H9 (cell line): ENCODE measurements at regions not wholly inside any gene's neighbourhood (a gene's known extent, or its start where the extent isn't known, plus 50 kb on each side); places are given as distances from the start of the nearest gene placed in this dataset.

Experiments used
- DNase-seq: peaks from one replicate; pipeline ENCODE4 v3.0.0-alpha.2; 2017
- H2AFZ ChIP-seq: one replicate; pipeline ENCODE4 v1.6.1; 2013; ENCODE audit warnings: mild to moderate bottlenecking, low read length, control low read depth, moderate library complexity
- H2AK5ac ChIP-seq: 2 replicates; pipeline ENCODE4 v1.6.1; 2013; ENCODE audit warnings: low read length, control low read depth, mixed read lengths; ENCODE audit not compliant: insufficient read length
- H2BK120ac ChIP-seq: one replicate; pipeline ENCODE4 v1.6.1; 2013; ENCODE audit warnings: low read depth, mild to moderate bottlenecking, low read length, control low read depth, inconsistent platforms; ENCODE audit not compliant: poor library complexity, severe bottlenecking
- H2BK12ac ChIP-seq: 2 replicates; pipeline ENCODE4 v1.6.1; 2013; ENCODE audit warnings: low read length, control low read depth, mixed read lengths, low read depth; ENCODE audit not compliant: insufficient read length
- H2BK15ac ChIP-seq: 2 replicates; pipeline ENCODE4 v1.6.1; 2013; ENCODE audit warnings: low read depth, low read length, control low read depth
- H2BK20ac ChIP-seq: one replicate; pipeline ENCODE4 v1.6.1; 2013; ENCODE audit warnings: low read depth, mild to moderate bottlenecking, low read length, control low read depth, inconsistent platforms; ENCODE audit not compliant: poor library complexity, severe bottlenecking
- H2BK5ac ChIP-seq: 2 replicates; pipeline ENCODE4 v1.6.1; 2013; ENCODE audit warnings: low read length, control low read depth, mixed read lengths; ENCODE audit not compliant: insufficient read length
- H3K14ac ChIP-seq: 2 replicates; pipeline ENCODE4 v1.6.1; 2013; ENCODE audit warnings: low read length, control low read depth; ENCODE audit not compliant: insufficient read depth
- H3K18ac ChIP-seq: 2 replicates; pipeline ENCODE4 v1.6.1; 2013; ENCODE audit warnings: low read depth, mild to moderate bottlenecking, mixed read lengths, low read length, control low read depth; ENCODE audit not compliant: insufficient read length
- H3K23ac ChIP-seq: 2 replicates; pipeline ENCODE4 v1.6.1; 2013; ENCODE audit warnings: low read length, control low read depth, mixed read lengths, low read depth; ENCODE audit not compliant: insufficient read length
- H3K23me2 ChIP-seq: 2 replicates; pipeline ENCODE4 v1.6.1; 2013; ENCODE audit warnings: low read depth, mild to moderate bottlenecking, mixed read lengths, low read length, control low read depth; ENCODE audit not compliant: insufficient read length, poor library complexity, severe bottlenecking
- H3K27ac ChIP-seq: 2 replicates; pipeline ENCODE4 v1.5.1; 2013; ENCODE audit warnings: low read length, control low read depth, mixed read lengths, low read depth; ENCODE audit not compliant: insufficient read length
- H3K27me3 ChIP-seq: 2 replicates; pipeline ENCODE4 v1.6.1; 2013; ENCODE audit warnings: low read length, control low read depth, inconsistent platforms; ENCODE audit not compliant: insufficient read depth
- H3K4ac ChIP-seq: 2 replicates; pipeline ENCODE4 v1.6.1; 2013; ENCODE audit warnings: low read depth, mild to moderate bottlenecking, control low read depth, inconsistent platforms, low read length, moderate library complexity
- H3K4me1 ChIP-seq: 2 replicates; pipeline ENCODE4 v1.6.1; 2013; ENCODE audit warnings: low read length, control low read depth, inconsistent platforms; ENCODE audit not compliant: insufficient read depth
- H3K4me2 ChIP-seq: 2 replicates; pipeline ENCODE4 v1.6.1; 2013; ENCODE audit warnings: low read length, control low read depth, mixed read lengths; ENCODE audit not compliant: insufficient read length, insufficient read depth
- H3K56ac ChIP-seq: 2 replicates; pipeline ENCODE4 v1.6.1; 2013; ENCODE audit warnings: low read depth, mild to moderate bottlenecking, mixed read lengths, low read length, control low read depth; ENCODE audit not compliant: insufficient read length
- H3K79me1 ChIP-seq: 2 replicates; pipeline ENCODE4 v1.6.1; 2013; ENCODE audit warnings: low read depth, mild to moderate bottlenecking, moderate library complexity, low read length, control low read depth, inconsistent platforms; ENCODE audit not compliant: insufficient read depth, poor library complexity, severe bottlenecking
- H3K79me2 ChIP-seq: 2 replicates; pipeline ENCODE4 v1.6.1; 2013; ENCODE audit warnings: low read length, control low read depth, inconsistent platforms; ENCODE audit not compliant: insufficient read depth
- H3K9ac ChIP-seq: 2 replicates; pipeline ENCODE4 v1.6.1; 2013; ENCODE audit warnings: low read length, control low read depth, mixed read lengths; ENCODE audit not compliant: insufficient read length; ENCODE audit errors: extremely low read depth
- H3K9me3 ChIP-seq: one replicate; pipeline ENCODE4 v1.6.1; 2013; ENCODE audit warnings: low read depth, low read length, inconsistent platforms; ENCODE audit not compliant: control insufficient read depth
- H3T11ph ChIP-seq: one replicate; pipeline ENCODE4 v1.6.1; 2013; ENCODE audit warnings: mild to moderate bottlenecking, low read length, control low read depth, inconsistent platforms
- H4K20me1 ChIP-seq: one replicate; pipeline ENCODE4 v1.6.1; 2013; ENCODE audit not compliant: control insufficient read depth, insufficient read length, insufficient read depth
- H4K5ac ChIP-seq: 2 replicates; pipeline ENCODE4 v1.6.1; 2013; ENCODE audit warnings: low read depth, mild to moderate bottlenecking, mixed read lengths, low read length, control low read depth; ENCODE audit not compliant: insufficient read length
- H4K8ac ChIP-seq: replicated peaks from 2 replicates; pipeline ENCODE4 v1.6.1; 2013; ENCODE audit warnings: low read length, control low read depth, mixed read lengths, low read depth; ENCODE audit not compliant: insufficient read length
- H4K91ac ChIP-seq: 2 replicates; pipeline ENCODE4 v1.6.1; 2013; ENCODE audit warnings: low read depth, mild to moderate bottlenecking, moderate library complexity, mixed read lengths, low read length, control low read depth; ENCODE audit not compliant: insufficient read length
- H3K27ac Mint-ChIP-seq, 3 experiments: 2 replicates in 2 of 3; 3 replicates in 1 of 3; pipeline ENCODE4 v1.8.0; 2020 to 2021; ENCODE audit warnings: mixed read lengths in 3 of 3, mild to moderate bottlenecking in 1 of 3, moderate library complexity in 1 of 3
- H3K27me3 Mint-ChIP-seq: 2 replicates; pipeline ENCODE4 v1.8.0; 2021; ENCODE audit warnings: low read depth, mild to moderate bottlenecking, moderate library complexity, mixed read lengths
- H3K36me3 Mint-ChIP-seq, 3 experiments: 2 replicates in 2 of 3; 3 replicates in 1 of 3; pipeline ENCODE4 v1.8.0; 2020 to 2021; ENCODE audit warnings: low read depth in 3 of 3, mixed read lengths in 3 of 3; ENCODE audit not compliant: insufficient read depth in 1 of 3
- H3K4me1 Mint-ChIP-seq, 2 experiments: 2 replicates each; pipeline ENCODE4 v1.8.0; 2020; ENCODE audit warnings: mixed read lengths in 2 of 2
- H3K4me3 Mint-ChIP-seq, 2 experiments: 2 replicates in 1 of 2; 3 replicates in 1 of 2; pipeline ENCODE4 v1.8.0; 2020 to 2021; ENCODE audit warnings: mild to moderate bottlenecking in 2 of 2, mixed read lengths in 2 of 2, moderate library complexity in 1 of 2
- H3K9me3 Mint-ChIP-seq, 2 experiments: 2 replicates in 1 of 2; 3 replicates in 1 of 2; pipeline ENCODE4 v1.8.0; 2020; ENCODE audit warnings: mild to moderate bottlenecking in 2 of 2, mixed read lengths in 2 of 2, moderate library complexity in 1 of 2
- WGBS: extraction: QIAGEN DNeasy Blood & Tissue Kit; methylation state at CpG from one replicate; pipeline ENCODE4 v1.1.7; 2013; ENCODE audit warnings: missing lambda C conversion rate, low lambda C conversion rate, mixed read lengths; ENCODE audit not compliant: insufficient read length; ENCODE audit errors: extremely low coverage; 5-methylcytosine and 5-hydroxymethylcytosine counted together
- TF ChIP-seq, protein P1 (sequence below): fragments of 200-600 bp; sonication (generic); conservative IDR thresholded peaks from 3 replicates; pipeline ENCODE4 v1.8.0; 2021; ENCODE audit warnings: antibody characterized with exemption, mild to moderate bottlenecking

DNA sequence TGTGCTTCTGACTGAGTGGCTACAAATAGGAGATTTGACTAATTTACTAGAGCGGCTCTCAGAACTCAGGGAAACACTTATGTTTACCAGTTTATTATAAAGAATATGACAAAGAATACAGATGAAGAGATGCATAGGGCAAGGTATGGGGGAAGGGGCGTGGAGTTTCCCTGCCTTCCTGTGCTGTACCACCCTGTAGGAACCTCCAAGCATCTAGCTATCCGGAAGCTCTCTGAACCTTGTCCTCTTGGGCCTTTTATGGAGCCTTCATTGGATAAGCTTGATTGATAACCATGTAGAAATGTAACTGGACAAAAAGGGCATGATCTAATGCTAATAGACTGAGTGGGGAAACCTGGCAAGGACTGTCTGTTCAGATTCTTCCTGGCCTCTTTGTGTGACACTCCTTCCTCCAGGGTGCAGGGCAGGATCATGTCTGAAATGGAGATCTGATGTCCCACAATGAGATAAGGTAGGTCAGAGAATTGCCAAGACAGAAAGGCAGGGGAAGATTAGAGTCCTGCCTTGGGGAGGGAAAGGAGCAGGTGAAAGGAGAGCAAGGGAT, 101.8 kb upstream of the NPAS2 start:
- Mint-ChIP-seq H3K4me3 (no peak overlapping the region), H3K4me1 (0 out of 4 replicates have a peak, but pooled peaks cover 0 to 5% of the 10 kb centered on the region in 2 experiments), H3K27me3 (no peaks in the 10 kb centered on the region), H3K27ac (no peak overlapping the region; a peak in 1 of 7 replicates), H3K9me3 (no peaks in the 10 kb centered on the region), H3K36me3 (no peaks in the 10 kb centered on the region; a peak in 1 of 7 replicates)
- Histone ChIP-seq H4K91ac (no peak overlapping the region), H3K56ac (no peak overlapping the region), H3K9ac (no peak overlapping the region), H2AFZ (no peak overlapping the region), H3K4ac (no peak overlapping the region), H3K4me2 (no peak overlapping the region), H3K18ac (no peak overlapping the region), H3K23me2 (no peaks in the 10 kb centered on the region), H3K9me3 (no peaks in the 10 kb centered on the region), H3K23ac (no peak overlapping the region), H2BK120ac (no peak overlapping the region), H4K5ac (no peak overlapping the region), H3K14ac (no peak overlapping the region), H3K27ac (no peak overlapping the region), H2BK5ac (no peak overlapping the region), H3K4me1 (peaks cover 3% of the 10 kb centered on the region; the same call in 1 of the 2 replicates), H3K27me3 (no peaks in the 10 kb centered on the region), H2AK5ac (no peak overlapping the region), H3T11ph (no peak overlapping the region), H3K79me1 (no peaks in the 10 kb centered on the region), H2BK20ac (no peak overlapping the region), H4K20me1 (no peaks in the 10 kb centered on the region), H2BK12ac (no peak overlapping the region), H4K8ac (no peak overlapping the region), H2BK15ac (no peak overlapping the region), H3K79me2 (no peaks in the 10 kb centered on the region)
- no peak for DNase-seq
- WGBS, result no CpG with 5 or more reads among the region's 3 CpGs
- TF ChIP-seq, protein P1, sequence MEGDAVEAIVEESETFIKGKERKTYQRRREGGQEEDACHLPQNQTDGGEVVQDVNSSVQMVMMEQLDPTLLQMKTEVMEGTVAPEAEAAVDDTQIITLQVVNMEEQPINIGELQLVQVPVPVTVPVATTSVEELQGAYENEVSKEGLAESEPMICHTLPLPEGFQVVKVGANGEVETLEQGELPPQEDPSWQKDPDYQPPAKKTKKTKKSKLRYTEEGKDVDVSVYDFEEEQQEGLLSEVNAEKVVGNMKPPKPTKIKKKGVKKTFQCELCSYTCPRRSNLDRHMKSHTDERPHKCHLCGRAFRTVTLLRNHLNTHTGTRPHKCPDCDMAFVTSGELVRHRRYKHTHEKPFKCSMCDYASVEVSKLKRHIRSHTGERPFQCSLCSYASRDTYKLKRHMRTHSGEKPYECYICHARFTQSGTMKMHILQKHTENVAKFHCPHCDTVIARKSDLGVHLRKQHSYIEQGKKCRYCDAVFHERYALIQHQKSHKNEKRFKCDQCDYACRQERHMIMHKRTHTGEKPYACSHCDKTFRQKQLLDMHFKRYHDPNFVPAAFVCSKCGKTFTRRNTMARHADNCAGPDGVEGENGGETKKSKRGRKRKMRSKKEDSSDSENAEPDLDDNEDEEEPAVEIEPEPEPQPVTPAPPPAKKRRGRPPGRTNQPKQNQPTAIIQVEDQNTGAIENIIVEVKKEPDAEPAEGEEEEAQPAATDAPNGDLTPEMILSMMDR, result no peak
